GM18519 (cell line): ENCODE measurements at regions not wholly inside any gene's neighbourhood (a gene's known extent, or its start where the extent isn't known, plus 50 kb on each side); places are given as distances from the start of the nearest gene placed in this dataset.

Experiments used
- ATAC-seq: cut with Tn5 transposase; IDR thresholded peaks from one replicate; pipeline ENCODE4 v1.9.1; 2021; ENCODE audit warnings: mild to moderate bottlenecking, moderate library complexity; ENCODE audit not compliant: unreplicated experiment, low FRiP score

- no peak for ATAC-seq
Measured at GRCh38 chr18:67634631-67635338, 118.3 kb upstream of the DSEL start.

GRCh38 chr18:67633939-67634338 is 117.4 kb upstream of the DSEL start:
- no peak for ATAC-seq

GRCh38 chr18:67621906-67622305 is 105.4 kb upstream of the DSEL start:
- ATAC-seq = no peak

GRCh38 chr18:67621049-67621713 is 104.7 kb upstream of the DSEL start:
- no peak for ATAC-seq

- no peak for ATAC-seq
Measured at GRCh38 chr18:67618061-67618460, 101.5 kb upstream of the DSEL start.

GRCh38 chr18:67615876-67616275 is 99.4 kb upstream of the DSEL start:
- no peak for ATAC-seq

GRCh38 chr18:67613731-67614130 is 97.2 kb upstream of the DSEL start:
- ATAC-seq = no peak

- no peak for ATAC-seq
Measured at GRCh38 chr18:67612281-67612680, 95.8 kb upstream of the DSEL start.

GRCh38 chr18:67608615-67609273 is 92.2 kb upstream of the DSEL start:
- ATAC-seq = no peak

GRCh38 chr18:67608191-67608590 is 91.7 kb upstream of the DSEL start:
- ATAC-seq = no peak

- no peak for ATAC-seq
Measured at GRCh38 chr18:67600181-67601180, 84.0 kb upstream of the DSEL start.

- ATAC-seq = no peak
Measured at GRCh38 chr18:67599277-67599676, 82.8 kb upstream of the DSEL start.

GRCh38 chr18:67597759-67598158 is 81.2 kb upstream of the DSEL start:
- ATAC-seq = no peak

GRCh38 chr18:67596003-67596402 is 79.5 kb upstream of the DSEL start:
- ATAC-seq = no peak

- ATAC-seq = no peak
Measured at GRCh38 chr18:67590571-67591141, 74.1 kb upstream of the DSEL start.

GRCh38 chr18:67589325-67589724 is 72.8 kb upstream of the DSEL start:
- no peak for ATAC-seq

- ATAC-seq = no peak
Measured at GRCh38 chr18:67586101-67586500, 69.6 kb upstream of the DSEL start.

GRCh38 chr18:67583621-67584020 is 67.1 kb upstream of the DSEL start:
- ATAC-seq = no peak

- ATAC-seq = no peak
Measured at GRCh38 chr18:67582488-67582887, 66.0 kb upstream of the DSEL start.

- ATAC-seq = no peak
Measured at GRCh38 chr18:67581178-67581577, 64.7 kb upstream of the DSEL start.
